Uterus (tissue), 2 donors: ENCODE measurements at regions not wholly inside any gene's neighbourhood (a gene's known extent, or its start where the extent isn't known, plus 50 kb on each side); places are given as distances from the start of the nearest gene placed in this dataset.

Source experiments
- POLR2A ChIP-seq, 2 donors: fragments of 450-650 bp; IDR thresholded peaks; one replicate each; pipeline ENCODE4 v1.6.1; 2016; ENCODE audit warnings: antibody characterized with exemption in 2 of 2, mild to moderate bottlenecking in 1 of 2, moderate library complexity in 1 of 2
- TF ChIP-seq, protein P1 (sequence below), 4 experiments: fragments of 200-600 bp in 2 of 4; fragments of 450-650 bp in 2 of 4; sonication (generic) in 2 of 4; IDR thresholded peaks; one replicate each; pipeline ENCODE4 v1.5.1; 2016 to 2019; ENCODE audit warnings: antibody characterized with exemption in 4 of 4, mild to moderate bottlenecking in 2 of 4, moderate library complexity in 1 of 4

DNA sequence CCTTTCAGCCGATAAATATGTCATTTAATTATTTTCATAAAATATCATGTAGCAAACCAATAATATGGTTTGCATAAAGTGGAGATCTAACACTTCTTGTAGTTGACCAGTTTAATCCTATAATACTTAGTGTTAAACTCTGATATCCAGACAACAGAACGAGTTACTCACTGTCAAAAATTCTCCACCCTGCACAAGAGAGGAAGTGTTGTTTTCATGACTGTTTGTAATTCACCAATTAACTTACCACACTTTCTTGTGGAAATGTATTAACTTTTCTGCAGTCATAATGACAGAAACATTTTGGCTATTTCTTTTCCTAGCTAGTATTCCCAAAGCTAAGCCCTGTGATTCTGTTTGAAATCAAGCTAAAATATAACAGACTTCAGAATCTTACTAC, 555.3 kb upstream of the FTMT start:
- TF ChIP-seq, protein P1, sequence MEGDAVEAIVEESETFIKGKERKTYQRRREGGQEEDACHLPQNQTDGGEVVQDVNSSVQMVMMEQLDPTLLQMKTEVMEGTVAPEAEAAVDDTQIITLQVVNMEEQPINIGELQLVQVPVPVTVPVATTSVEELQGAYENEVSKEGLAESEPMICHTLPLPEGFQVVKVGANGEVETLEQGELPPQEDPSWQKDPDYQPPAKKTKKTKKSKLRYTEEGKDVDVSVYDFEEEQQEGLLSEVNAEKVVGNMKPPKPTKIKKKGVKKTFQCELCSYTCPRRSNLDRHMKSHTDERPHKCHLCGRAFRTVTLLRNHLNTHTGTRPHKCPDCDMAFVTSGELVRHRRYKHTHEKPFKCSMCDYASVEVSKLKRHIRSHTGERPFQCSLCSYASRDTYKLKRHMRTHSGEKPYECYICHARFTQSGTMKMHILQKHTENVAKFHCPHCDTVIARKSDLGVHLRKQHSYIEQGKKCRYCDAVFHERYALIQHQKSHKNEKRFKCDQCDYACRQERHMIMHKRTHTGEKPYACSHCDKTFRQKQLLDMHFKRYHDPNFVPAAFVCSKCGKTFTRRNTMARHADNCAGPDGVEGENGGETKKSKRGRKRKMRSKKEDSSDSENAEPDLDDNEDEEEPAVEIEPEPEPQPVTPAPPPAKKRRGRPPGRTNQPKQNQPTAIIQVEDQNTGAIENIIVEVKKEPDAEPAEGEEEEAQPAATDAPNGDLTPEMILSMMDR (IDR thresholded peaks at IDR 0.05), result no peak
- TF ChIP-seq POLR2A (IDR thresholded peaks at IDR 0.05), result no peak
